ENCODE measurements at regions not wholly inside any gene's neighbourhood (a gene's known extent, or its start where the extent isn't known, plus 50 kb on each side); places are given as distances from the start of the nearest gene placed in this dataset.

- H3K27ac ChIP-seq, result no peak overlapping the region
- DNase-seq, result no peak
- no peaks in the 10 kb centered on the region for H3K9me3 ChIP-seq
- WGBS, 2 donors (ENCODE audit: low coverage in 1 of 2), result 77% methylated on average over 8 of the region's 8 CpGs; no CpG with 5 or more reads in 1 of the 2 donors
- no peaks in the 10 kb centered on the region for H3K27me3 ChIP-seq
- in situ Hi-C loops (cut with MboI; ENCODE audit: low pct_ligation_motif_present in 1 of 4, low pct_unique_long_range_greater_than_20kb in 1 of 4, low sequenced_read_pairs in 3 of 4) (no loop called here), intact Hi-C loops (cut with DNase I; ENCODE audit: low total_unique reads) (no loop called here)
- H3K4me1 ChIP-seq, result no peaks in the 10 kb centered on the region
- TF ChIP-seq POLR2A (IDR thresholded peaks at IDR 0.05) (no peak), CTCF (IDR thresholded peaks at IDR 0.05) (no peak), EP300 (IDR thresholded peaks at IDR 0.05; ENCODE audit: low read depth) (no peak), POLR2AphosphoS5 (IDR thresholded peaks at IDR 0.05) (no peak)
- no peak overlapping the region for H3K4me3 ChIP-seq
- no peaks in the 10 kb centered on the region for H3K36me3 ChIP-seq
Measured at GRCh38 chrX:9249051-9249846, 215.3 kb upstream of the FAM9B start.

GRCh38 chrX:9252182-9252581 is 212.7 kb upstream of the TBL1X start:
- WGBS, 2 donors (ENCODE audit: low coverage in 1 of 2), result 61% methylated on average over 4 of the region's 4 CpGs; no CpG with 5 or more reads in 1 of the 2 donors
- Histone ChIP-seq H3K4me1 (no peaks in the 10 kb centered on the region), H3K27ac (no peak overlapping the region), H3K9me3 (no peaks in the 10 kb centered on the region), H3K4me3 (no peak overlapping the region), H3K27me3 (no peaks in the 10 kb centered on the region), H3K36me3 (no peaks in the 10 kb centered on the region)
- no peak for TF ChIP-seq CTCF (IDR thresholded peaks at IDR 0.05)
- TF ChIP-seq EP300 (IDR thresholded peaks at IDR 0.05; ENCODE audit: low read depth), result no peak
- DNase-seq, result no peak
- in situ Hi-C loops (cut with MboI; ENCODE audit: low pct_ligation_motif_present in 1 of 4, low pct_unique_long_range_greater_than_20kb in 1 of 4, low sequenced_read_pairs in 3 of 4), result no loop called here
- intact Hi-C loops (cut with DNase I; ENCODE audit: low total_unique reads), result no loop called here

- Histone ChIP-seq H3K9me3 (no peaks in the 10 kb centered on the region), H3K4me3 (no peak overlapping the region), H3K27ac (no peak overlapping the region), H3K36me3 (no peaks in the 10 kb centered on the region), H3K4me1 (no peaks in the 10 kb centered on the region), H3K27me3 (no peaks in the 10 kb centered on the region)
- intact Hi-C loops (cut with DNase I; ENCODE audit: low total_unique reads) (no loop called here), in situ Hi-C loops (cut with MboI; ENCODE audit: low pct_ligation_motif_present in 1 of 4, low pct_unique_long_range_greater_than_20kb in 1 of 4, low sequenced_read_pairs in 3 of 4) (no loop called here)
- WGBS, 2 donors (ENCODE audit: low coverage in 1 of 2), result 58 to 60% methylated on average over 1 to 2 of the region's 2 CpGs
- no peak for DNase-seq
- TF ChIP-seq POLR2AphosphoS5 (IDR thresholded peaks at IDR 0.05) (no peak), EP300 (IDR thresholded peaks at IDR 0.05; ENCODE audit: low read depth) (no peak), POLR2A (IDR thresholded peaks at IDR 0.05) (no peak), CTCF (IDR thresholded peaks at IDR 0.05) (no peak)
Measured at GRCh38 chrX:9253211-9253610, 211.6 kb upstream of the TBL1X start.

- Histone ChIP-seq H3K4me1 (no peaks in the 10 kb centered on the region), H3K27me3 (no peaks in the 10 kb centered on the region), H3K4me3 (no peak overlapping the region), H3K9me3 (no peaks in the 10 kb centered on the region), H3K36me3 (no peaks in the 10 kb centered on the region), H3K27ac (no peak overlapping the region)
- no peak for TF ChIP-seq EP300 (IDR thresholded peaks at IDR 0.05; ENCODE audit: low read depth)
- TF ChIP-seq CTCF (IDR thresholded peaks at IDR 0.05), result no peak
- TF ChIP-seq POLR2AphosphoS5 (IDR thresholded peaks at IDR 0.05), result no peak
- no peak for TF ChIP-seq POLR2A (IDR thresholded peaks at IDR 0.05)
- 40 to 66% methylated on average over 1 to 6 of the region's 6 CpGs for WGBS, 2 donors (ENCODE audit: low coverage in 1 of 2)
- no peak for DNase-seq
- in situ Hi-C loops (cut with MboI; ENCODE audit: low pct_ligation_motif_present in 1 of 4, low pct_unique_long_range_greater_than_20kb in 1 of 4, low sequenced_read_pairs in 3 of 4) (no loop called here), intact Hi-C loops (cut with DNase I; ENCODE audit: low total_unique reads) (no loop called here)
Measured at GRCh38 chrX:9257718-9258420, 207.0 kb upstream of the TBL1X start.
